ENCODE measurements at regions not wholly inside any gene's neighbourhood (a gene's known extent, or its start where the extent isn't known, plus 50 kb on each side); places are given as distances from the start of the nearest gene placed in this dataset.

- no peaks in the 10 kb centered on the region for H3K4me1 ChIP-seq
- no peak for TF ChIP-seq POLR2A (IDR thresholded peaks at IDR 0.05)
- no peak for TF ChIP-seq POLR2AphosphoS5 (IDR thresholded peaks at IDR 0.05)
- no peak for TF ChIP-seq EP300 (IDR thresholded peaks at IDR 0.05)
- TF ChIP-seq CTCF (IDR thresholded peaks at IDR 0.05), result no peak
- DNase-seq, result no peak
These were observed 322.3 kb upstream of the ARID1B start for GRCh38 chr6:156454867-156455266.

GRCh38 chr6:156451726-156452125 is 325.5 kb upstream of the ARID1B start:
- no peaks in the 10 kb centered on the region for H3K4me1 ChIP-seq

More at GRCh38 chr6:156454867-156455266, 322.3 kb upstream of the ARID1B start:
- no peak overlapping the region for H3K27ac ChIP-seq
- 82 to 93% methylated on average over 8 of the region's 8 CpGs for WGBS, 2 donors
- no peaks in the 10 kb centered on the region for H3K9me3 ChIP-seq
- intact Hi-C loops (cut with DNase I), result no loop called here
- no peaks in the 10 kb centered on the region for H3K36me3 ChIP-seq
- no peak overlapping the region for H3K4me3 ChIP-seq
- no peaks in the 10 kb centered on the region for H3K27me3 ChIP-seq

GRCh38 chr6:156451088-156451487 is 326.1 kb upstream of the ARID1B start:
- intact Hi-C loops (cut with DNase I), result no loop called here
- no peak overlapping the region for H3K4me3 ChIP-seq
- 83 to 94% methylated on average over 5 of the region's 5 CpGs for WGBS, 2 donors
- H3K27ac ChIP-seq, result no peak overlapping the region
- no peak for DNase-seq
- TF ChIP-seq EP300 (IDR thresholded peaks at IDR 0.05), result no peak
- no peak for TF ChIP-seq POLR2A (IDR thresholded peaks at IDR 0.05)
- TF ChIP-seq CTCF (IDR thresholded peaks at IDR 0.05), result no peak
- no peak for TF ChIP-seq POLR2AphosphoS5 (IDR thresholded peaks at IDR 0.05)
- H3K4me1 ChIP-seq, result no peaks in the 10 kb centered on the region
- no peaks in the 10 kb centered on the region for H3K36me3 ChIP-seq
- no peaks in the 10 kb centered on the region for H3K9me3 ChIP-seq
- H3K27me3 ChIP-seq, result no peaks in the 10 kb centered on the region

More at GRCh38 chr6:156451726-156452125, 325.5 kb upstream of the ARID1B start:
- TF ChIP-seq CTCF (IDR thresholded peaks at IDR 0.05), result no peak
- no peak for TF ChIP-seq POLR2AphosphoS5 (IDR thresholded peaks at IDR 0.05)
- no peak for TF ChIP-seq EP300 (IDR thresholded peaks at IDR 0.05)
- TF ChIP-seq POLR2A (IDR thresholded peaks at IDR 0.05), result no peak
- H3K36me3 ChIP-seq, result no peaks in the 10 kb centered on the region
- H3K27ac ChIP-seq, result no peak overlapping the region
- no peaks in the 10 kb centered on the region for H3K9me3 ChIP-seq
- WGBS, 2 donors, result 83 to 95% methylated on average over 5 of the region's 5 CpGs
- no peak overlapping the region for H3K4me3 ChIP-seq
- no peak for DNase-seq
- H3K27me3 ChIP-seq, result no peaks in the 10 kb centered on the region
- intact Hi-C loops (cut with DNase I), result no loop called here

- H3K9me3 ChIP-seq, result no peaks in the 10 kb centered on the region
- no peaks in the 10 kb centered on the region for H3K27me3 ChIP-seq
- no peaks in the 10 kb centered on the region for H3K4me1 ChIP-seq
- intact Hi-C loops (cut with DNase I), result no loop called here
- no peak for DNase-seq
- H3K36me3 ChIP-seq, result no peaks in the 10 kb centered on the region
- no peak overlapping the region for H3K4me3 ChIP-seq
- no peak overlapping the region for H3K27ac ChIP-seq
- TF ChIP-seq POLR2AphosphoS5 (IDR thresholded peaks at IDR 0.05) (no peak), CTCF (IDR thresholded peaks at IDR 0.05) (no peak), POLR2A (IDR thresholded peaks at IDR 0.05) (no peak), EP300 (IDR thresholded peaks at IDR 0.05) (no peak)
These were observed 326.8 kb upstream of the ARID1B start for GRCh38 chr6:156450421-156450820.

GRCh38 chr6:156449569-156449968 is 327.6 kb upstream of the ARID1B start:
- no peak for DNase-seq
- Histone ChIP-seq H3K4me3 (no peak overlapping the region), H3K36me3 (no peaks in the 10 kb centered on the region), H3K4me1 (no peaks in the 10 kb centered on the region), H3K27ac (no peak overlapping the region), H3K27me3 (no peaks in the 10 kb centered on the region), H3K9me3 (no peaks in the 10 kb centered on the region)
- 82 to 86% methylated on average over 3 of the region's 3 CpGs for WGBS, 2 donors
- TF ChIP-seq POLR2AphosphoS5 (IDR thresholded peaks at IDR 0.05) (no peak), CTCF (IDR thresholded peaks at IDR 0.05) (no peak), EP300 (IDR thresholded peaks at IDR 0.05) (no peak)
- intact Hi-C loops (cut with DNase I), result no loop called here

Measured in sigmoid colon (tissue), 6 donors.